Limb (tissue), 2 donors: ENCODE measurements at regions not wholly inside any gene's neighbourhood (a gene's known extent, or its start where the extent isn't known, plus 50 kb on each side); places are given as distances from the start of the nearest gene placed in this dataset.
A peak's percentile ranks its signal among the peaks of the same experiment; 100 is the strongest.

Source experiments
- DNase-seq, 2 donors: peaks; one replicate each; pipeline ENCODE4 v3.0.0-alpha.2; 2016; ENCODE audit errors: extremely low spot score in 2 of 2

- no peak for DNase-seq
Observed at GRCh38 chr10:105409370-105409769, 768.3 kb downstream of the SORCS3 start.

GRCh38 chr10:105406488-105406887 is 765.4 kb downstream of the SORCS3 start:
- no peak for DNase-seq

DNA sequence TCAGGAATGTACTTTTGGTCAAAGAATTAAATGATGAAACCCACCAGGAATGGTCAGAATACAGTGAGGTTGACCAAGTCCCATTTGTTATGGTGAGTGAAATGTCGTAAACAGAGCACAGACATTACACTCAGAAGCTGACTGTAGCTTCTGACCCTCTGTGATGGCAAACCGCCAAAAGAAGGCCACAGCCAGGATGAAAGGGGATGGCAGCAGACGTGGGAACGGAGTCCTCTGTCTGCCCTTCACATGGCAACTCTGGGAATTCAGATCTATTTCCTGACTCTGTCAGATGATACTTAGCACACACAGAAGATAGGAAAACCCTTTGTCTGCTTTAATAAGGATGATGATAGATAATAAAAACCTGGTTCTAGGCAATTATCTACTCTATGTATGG is 757.1 kb downstream of the SORCS3 start:
- DNase-seq = peak in 1 of 2 donors; percentile 26

DNA sequence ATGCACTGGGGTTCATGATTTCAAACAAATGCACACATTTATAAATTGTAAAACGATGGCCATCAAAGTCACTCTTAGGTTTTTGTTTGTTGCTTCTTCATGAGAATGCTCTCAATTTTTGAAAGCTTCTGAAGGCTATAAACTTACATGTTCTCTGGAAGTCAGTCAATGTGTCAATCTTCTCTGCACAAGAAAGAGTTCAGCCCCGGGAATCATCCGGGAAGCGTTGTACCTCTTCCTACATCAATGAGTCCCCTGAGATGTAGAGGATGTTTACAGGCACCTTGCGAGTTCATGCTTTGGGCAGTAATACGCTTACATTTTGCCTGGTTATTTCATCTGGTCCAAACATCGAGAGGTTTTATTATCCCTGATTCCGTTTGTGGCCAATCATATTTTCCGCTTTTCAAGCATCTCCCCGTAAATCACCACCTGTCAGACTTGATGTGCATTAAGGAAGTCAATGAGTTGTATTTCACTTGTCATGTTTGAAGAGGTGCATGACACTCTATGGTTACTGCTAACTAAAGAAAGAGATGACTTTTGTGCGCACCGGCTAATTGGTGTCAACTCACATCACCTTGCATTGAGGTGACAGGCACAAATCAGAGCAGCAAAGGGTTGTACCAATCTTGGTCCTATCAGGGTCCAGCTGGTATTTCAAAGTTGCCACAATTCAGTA is 750.7 kb downstream of the SORCS3 start:
- DNase-seq = no peak

GRCh38 chr10:105387971-105388370 is 746.9 kb downstream of the SORCS3 start:
- DNase-seq = no peak

DNA sequence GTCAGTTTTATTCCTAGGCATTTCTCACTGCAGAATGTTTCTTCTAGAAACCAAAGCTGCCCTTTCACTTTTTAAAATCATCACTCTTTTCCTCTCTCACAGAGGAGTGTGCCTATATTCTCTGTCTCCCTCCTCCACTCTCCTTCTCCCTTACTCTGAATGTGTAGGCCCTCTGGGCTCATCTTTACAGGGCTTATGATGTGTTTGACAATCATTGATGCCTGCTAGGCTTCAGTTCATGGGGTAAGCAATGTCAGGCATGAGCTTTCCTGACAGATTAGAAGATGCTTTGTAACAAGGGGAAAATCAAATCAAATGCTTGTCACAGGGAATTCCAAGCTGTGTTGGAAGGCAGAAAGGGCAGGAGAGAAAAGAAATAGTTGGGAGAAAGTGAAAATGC is 742.9 kb downstream of the SORCS3 start:
- DNase-seq = no peak

DNA sequence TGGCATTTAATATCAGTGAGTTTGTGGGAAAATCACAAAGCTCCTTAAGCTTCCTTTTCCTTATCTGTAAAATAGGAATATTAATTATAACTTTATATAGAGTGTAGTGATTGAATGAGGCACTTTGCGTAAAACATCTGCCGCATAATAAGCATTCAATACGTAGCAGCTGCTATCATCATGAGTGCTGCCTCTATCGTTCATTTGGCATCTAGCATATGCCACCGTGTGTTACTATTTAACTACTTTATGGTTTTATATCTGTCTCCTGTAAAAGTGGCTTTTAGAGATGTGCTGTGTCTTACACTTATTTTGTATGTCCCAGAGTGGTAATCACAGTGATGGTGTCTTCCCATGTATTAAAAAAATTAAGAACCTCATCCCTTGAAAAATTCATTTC is 729.6 kb downstream of the SORCS3 start:
- no peak for DNase-seq

GRCh38 chr10:105359708-105360107 is 718.6 kb downstream of the SORCS3 start:
- DNase-seq = no peak

DNA sequence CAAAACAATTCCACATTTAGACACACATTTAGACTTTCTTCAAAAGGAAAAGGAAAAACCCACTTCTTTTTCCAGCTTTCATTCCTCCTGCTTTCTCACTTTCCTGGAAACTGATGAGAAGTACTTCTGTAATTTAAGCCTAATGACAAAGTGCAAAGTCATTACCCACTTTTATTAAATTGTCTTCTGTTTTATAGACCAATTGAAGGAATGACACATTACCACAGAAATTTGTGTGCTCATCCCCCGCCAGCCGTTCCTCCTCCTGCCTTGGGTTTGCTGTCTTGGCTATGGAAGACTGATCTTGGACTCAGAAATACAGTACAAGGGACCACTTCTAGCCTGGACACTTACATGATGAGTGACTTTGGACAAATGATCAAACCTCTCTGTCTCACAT is 717.8 kb downstream of the SORCS3 start:
- DNase-seq = no peak

DNA sequence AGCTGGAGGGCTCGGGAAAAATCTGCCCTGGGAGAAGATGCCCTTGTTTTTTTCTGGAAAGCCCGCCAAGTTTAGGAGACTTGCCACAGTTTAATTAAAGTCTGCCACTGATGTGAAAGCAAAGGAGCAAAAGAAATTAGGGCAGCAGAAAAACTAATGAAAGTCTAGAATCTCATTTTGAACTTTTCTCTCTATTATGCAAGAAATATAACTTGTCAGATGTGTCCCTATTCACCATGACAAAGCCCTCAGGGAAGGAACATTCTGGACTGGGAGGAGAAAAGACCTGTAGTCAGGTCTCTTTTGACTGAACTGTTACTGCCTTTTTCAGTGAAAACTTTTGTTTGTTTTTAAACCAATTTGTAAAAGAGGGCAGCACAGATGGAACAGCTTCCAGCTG is 715.5 kb downstream of the SORCS3 start:
- DNase-seq = no peak

DNA sequence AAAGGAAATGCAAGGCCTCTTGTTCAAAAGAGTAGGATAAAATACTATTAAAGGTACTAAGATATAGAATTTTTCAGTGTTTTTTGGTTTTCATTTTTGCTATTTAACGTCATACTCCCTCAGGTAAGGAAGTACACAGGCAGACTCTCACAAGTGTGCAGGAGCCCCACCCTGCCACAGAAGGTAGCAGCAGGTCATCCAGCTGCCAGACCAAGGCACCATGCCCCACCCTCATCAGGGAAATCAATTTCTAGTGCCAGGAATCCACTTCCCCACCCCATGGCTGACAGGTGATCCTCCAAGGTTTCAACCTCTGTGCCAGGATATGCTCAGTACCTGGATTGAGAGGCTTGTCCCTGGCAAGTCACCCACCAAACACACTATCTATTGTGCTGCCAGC is 712.9 kb downstream of the SORCS3 start:
- DNase-seq = no peak

GRCh38 chr10:105352827-105353226 is 711.7 kb downstream of the SORCS3 start:
- no peak for DNase-seq

DNA sequence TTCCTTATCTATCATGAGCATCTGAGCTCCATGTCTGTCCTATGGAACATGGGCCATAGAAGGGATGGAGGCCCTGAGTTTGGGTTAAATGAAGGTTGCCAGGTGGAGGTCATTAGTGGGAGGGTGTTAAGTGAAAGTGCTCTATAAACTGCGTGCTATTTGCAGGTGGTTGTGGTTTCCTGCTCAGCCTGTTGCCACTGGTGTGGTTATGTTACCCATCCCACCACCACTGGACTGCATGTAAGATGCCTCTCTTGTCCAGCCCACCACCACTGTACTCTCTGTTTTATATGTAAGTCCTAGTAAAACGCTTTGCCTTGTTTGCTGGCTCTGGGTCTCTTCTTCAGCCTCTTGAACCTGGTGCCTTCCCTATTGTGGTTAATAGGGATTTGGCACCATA is 711.2 kb downstream of the SORCS3 start:
- DNase-seq = no peak

DNA sequence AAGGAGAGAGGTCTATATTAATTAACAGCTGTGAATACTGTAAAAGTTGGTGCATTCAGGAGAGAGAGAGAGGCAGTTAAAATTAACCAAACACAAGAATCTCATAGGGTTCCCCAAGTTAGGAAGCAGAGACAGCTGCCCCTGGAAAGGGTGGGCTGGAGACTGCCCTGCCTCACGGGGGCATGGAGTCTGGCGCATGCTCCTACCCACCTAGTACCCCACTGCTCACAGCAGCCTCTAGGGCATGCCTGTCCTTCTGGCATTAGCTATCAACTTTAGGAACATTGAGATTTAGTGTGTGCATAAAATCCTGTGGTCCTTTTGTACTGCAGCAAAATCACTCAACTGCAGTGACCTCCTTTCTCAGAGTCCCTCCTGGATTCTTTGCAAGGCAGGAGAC is 710.1 kb downstream of the SORCS3 start:
- DNase-seq = no peak

DNA sequence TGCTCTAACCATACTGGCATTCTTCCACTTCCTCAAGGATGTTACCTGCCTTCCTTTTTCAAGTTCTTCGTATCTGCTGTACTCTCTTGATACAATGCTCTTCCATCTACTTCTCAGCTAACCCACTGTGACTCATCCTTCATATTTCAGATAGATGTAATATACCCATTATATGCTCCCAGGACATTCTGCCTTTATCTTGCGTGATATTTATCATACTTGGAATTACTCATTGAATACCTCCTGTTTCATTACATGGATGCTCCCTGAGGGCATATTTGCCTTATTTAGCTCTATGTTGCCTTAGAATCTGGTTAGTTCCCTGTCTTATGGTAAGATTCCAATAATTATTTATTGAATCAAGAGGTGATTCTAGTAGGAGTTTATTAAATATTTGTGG is 706.4 kb downstream of the SORCS3 start:
- no peak for DNase-seq

DNA sequence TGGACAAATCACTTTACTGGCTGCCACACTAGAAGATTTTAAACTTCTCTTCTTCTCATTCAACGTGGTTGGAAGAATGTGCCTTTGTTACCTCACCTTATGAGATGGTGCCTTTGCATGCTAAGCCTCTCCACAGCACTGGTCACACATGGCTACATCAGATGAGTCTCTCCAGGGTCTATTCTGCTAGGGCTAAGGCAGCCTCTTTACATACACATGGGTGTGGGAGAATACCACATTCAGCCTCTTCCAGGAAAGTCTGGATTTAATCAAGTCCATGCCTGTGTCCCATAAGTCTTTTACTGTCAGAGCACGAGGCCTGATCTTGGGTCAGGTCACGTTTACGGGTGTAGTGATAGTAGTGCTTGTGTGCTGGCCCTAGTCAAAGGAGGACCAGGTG is 701.5 kb downstream of the SORCS3 start:
- no peak for DNase-seq

GRCh38 chr10:105339669-105340068 is 698.6 kb downstream of the SORCS3 start:
- no peak for DNase-seq

- peak in 1 of 2 donors; percentile 65 for DNase-seq
Observed at GRCh38 chr10:105328503-105329133, 687.5 kb downstream of the SORCS3 start.
